GM23338 (cell line): ENCODE measurements at regions not wholly inside any gene's neighbourhood (a gene's known extent, or its start where the extent isn't known, plus 50 kb on each side); places are given as distances from the start of the nearest gene placed in this dataset.

ENCODE experiments used
- ATAC-seq: fragments of 200-7000 bp; cut with Tn5 transposase; 3 replicates; pipeline ENCODE4 v1.9.1; 2020
- DNase-seq: peaks from one replicate; pipeline ENCODE4 v3.0.0-alpha.2; 2015; ENCODE audit warnings: low spot score
- H2AFZ ChIP-seq: fragments of 200-600 bp; sonication (generic); 2 replicates; pipeline ENCODE4 v1.8.0; 2016; ENCODE audit warnings: antibody characterized with exemption, mild to moderate bottlenecking, moderate library complexity
- H3F3A ChIP-seq: fragments of 200-600 bp; sonication (generic); replicated peaks from 2 replicates; pipeline ENCODE4 v1.8.0; 2017; ENCODE audit warnings: antibody characterized with exemption, mixed run types, low read depth
- H3K27ac ChIP-seq: fragments of 200-600 bp; sonication (generic); 2 replicates; pipeline ENCODE4 v1.6.1; 2016; ENCODE audit warnings: low read depth
- H3K27me3 ChIP-seq: fragments of 200-600 bp; sonication (generic); 2 replicates; pipeline ENCODE4 v1.8.0; 2016; ENCODE audit warnings: mild to moderate bottlenecking, mixed run types, moderate library complexity; ENCODE audit not compliant: insufficient read depth
- H3K36me3 ChIP-seq: fragments of 200-600 bp; sonication (generic); 2 replicates; pipeline ENCODE4 v1.8.0; 2016; ENCODE audit warnings: mild to moderate bottlenecking; ENCODE audit not compliant: insufficient read depth
- H3K4me1 ChIP-seq: fragments of 200-600 bp; sonication (generic); 2 replicates; pipeline ENCODE4 v1.8.0; 2016; ENCODE audit warnings: mild to moderate bottlenecking, moderate library complexity; ENCODE audit not compliant: insufficient read depth
- H3K4me2 ChIP-seq: fragments of 200-600 bp; sonication (generic); 2 replicates; pipeline ENCODE4 v1.7.1; 2017; ENCODE audit warnings: mixed run types
- H3K4me3 ChIP-seq: fragments of 200-600 bp; sonication (generic); 2 replicates; pipeline ENCODE4 v1.6.1; 2016; ENCODE audit warnings: mixed run types
- H3K79me2 ChIP-seq: fragments of 200-600 bp; sonication (generic); replicated peaks from 2 replicates; pipeline ENCODE4 v1.8.0; 2017; ENCODE audit warnings: mild to moderate bottlenecking; ENCODE audit not compliant: insufficient read depth
- H3K9me2 ChIP-seq: fragments of 200-600 bp; sonication (generic); 2 replicates; pipeline ENCODE4 v1.8.0; 2017; ENCODE audit not compliant: insufficient read depth
- H4K20me1 ChIP-seq: fragments of 200-600 bp; sonication (generic); replicated peaks from 2 replicates; pipeline ENCODE4 v1.8.0; 2017; ENCODE audit warnings: mild to moderate bottlenecking; ENCODE audit not compliant: insufficient read depth
- H3K27ac Mint-ChIP-seq: 2 replicates; pipeline ENCODE4 v1.8.0; 2020; ENCODE audit warnings: inconsistent platforms, mild to moderate bottlenecking, moderate library complexity, mixed read lengths
- H3K27me3 Mint-ChIP-seq: 3 replicates; pipeline ENCODE4 v1.8.0; 2022; ENCODE audit warnings: low read depth, mild to moderate bottlenecking, moderate library complexity, mixed read lengths, inconsistent platforms; ENCODE audit not compliant: insufficient read depth, poor library complexity
- H3K36me3 Mint-ChIP-seq: 3 replicates; pipeline ENCODE4 v1.8.0; 2021; ENCODE audit warnings: low read depth, mild to moderate bottlenecking, inconsistent platforms, moderate library complexity, mixed read lengths
- H3K4me1 Mint-ChIP-seq: 3 replicates; pipeline ENCODE4 v1.8.0; 2020; ENCODE audit warnings: mild to moderate bottlenecking, inconsistent platforms, mixed read lengths
- H3K4me3 Mint-ChIP-seq: 3 replicates; pipeline ENCODE4 v1.8.0; 2021; ENCODE audit warnings: moderate library complexity, mild to moderate bottlenecking, inconsistent platforms, mixed read lengths
- H3K9me3 Mint-ChIP-seq: 3 replicates; pipeline ENCODE4 v1.8.0; 2020; ENCODE audit warnings: moderate library complexity, mild to moderate bottlenecking, inconsistent platforms, mixed read lengths
- CREB1 ChIP-seq: fragments of 250-450 bp; sonication (Bioruptor Pico); IDR thresholded peaks from 2 replicates; pipeline ENCODE4 v1.5.0; 2020; ENCODE audit warnings: low read depth, mild to moderate bottlenecking, moderate library complexity
- EZH2 ChIP-seq: fragments of 200-600 bp; sonication (generic); IDR thresholded peaks from one replicate; pipeline ENCODE4 v1.8.0; 2017; ENCODE audit warnings: antibody characterized with exemption, mild to moderate bottlenecking, low read depth; ENCODE audit not compliant: unreplicated experiment
- EZH2phosphoT487 ChIP-seq: fragments of 200-600 bp; sonication (generic); IDR thresholded peaks from one replicate; pipeline ENCODE4 v1.8.1; 2018; ENCODE audit warnings: antibody characterized with exemption; ENCODE audit not compliant: unreplicated experiment
- JUNB ChIP-seq: IDR thresholded peaks from one replicate; pipeline ENCODE4 v1.6.1; 2016; ENCODE audit warnings: antibody characterized with exemption; ENCODE audit not compliant: unreplicated experiment
- NANOG ChIP-seq: IDR thresholded peaks from 2 replicates; pipeline ENCODE4 v1.6.1; 2016; ENCODE audit warnings: antibody characterized with exemption, borderline replicate concordance
- POLR2AphosphoS5 ChIP-seq: IDR thresholded peaks from 2 replicates; pipeline ENCODE4 v1.6.1; 2016; ENCODE audit warnings: antibody characterized with exemption, low read depth
- REST ChIP-seq: IDR thresholded peaks from one replicate; pipeline ENCODE4 v1.6.1; 2018; ENCODE audit warnings: antibody characterized with exemption; ENCODE audit not compliant: unreplicated experiment
- STAT1 ChIP-seq: IDR thresholded peaks from one replicate; pipeline ENCODE4 v1.6.1; 2016; ENCODE audit warnings: antibody characterized with exemption; ENCODE audit not compliant: unreplicated experiment
- ZNF114 ChIP-seq: fragments of 250-450 bp; sonication (Bioruptor Pico); IDR thresholded peaks from 2 replicates; pipeline ENCODE4 v1.5.0; 2020; ENCODE audit warnings: mild to moderate bottlenecking, moderate library complexity
- ZNF331 ChIP-seq: fragments of 250-450 bp; sonication (Bioruptor Pico); IDR thresholded peaks from 2 replicates; pipeline ENCODE4 v1.5.0; 2020; ENCODE audit warnings: low read depth, mild to moderate bottlenecking, moderate library complexity
- TF ChIP-seq, protein P1 (sequence below), 2 experiments: fragments of 200-600 bp in 1 of 2; sonication (generic) in 1 of 2; conservative IDR thresholded peaks; 2 replicates each; pipeline versions ENCODE4 v1.5.1 to v1.6.1; 2016 to 2017; ENCODE audit warnings: antibody characterized with exemption in 2 of 2, low read depth in 2 of 2, mild to moderate bottlenecking in 2 of 2, moderate library complexity in 1 of 2
- TF ChIP-seq, protein P2 (sequence below): fragments of 250-450 bp; sonication (Bioruptor Pico); IDR thresholded peaks from 2 replicates; pipeline ENCODE4 v1.5.0; 2020; ENCODE audit warnings: mild to moderate bottlenecking, moderate library complexity
- TF ChIP-seq, protein P3 (sequence below): IDR thresholded peaks from 2 replicates; pipeline ENCODE4 v1.6.1; 2016; ENCODE audit warnings: antibody characterized with exemption

DNA sequence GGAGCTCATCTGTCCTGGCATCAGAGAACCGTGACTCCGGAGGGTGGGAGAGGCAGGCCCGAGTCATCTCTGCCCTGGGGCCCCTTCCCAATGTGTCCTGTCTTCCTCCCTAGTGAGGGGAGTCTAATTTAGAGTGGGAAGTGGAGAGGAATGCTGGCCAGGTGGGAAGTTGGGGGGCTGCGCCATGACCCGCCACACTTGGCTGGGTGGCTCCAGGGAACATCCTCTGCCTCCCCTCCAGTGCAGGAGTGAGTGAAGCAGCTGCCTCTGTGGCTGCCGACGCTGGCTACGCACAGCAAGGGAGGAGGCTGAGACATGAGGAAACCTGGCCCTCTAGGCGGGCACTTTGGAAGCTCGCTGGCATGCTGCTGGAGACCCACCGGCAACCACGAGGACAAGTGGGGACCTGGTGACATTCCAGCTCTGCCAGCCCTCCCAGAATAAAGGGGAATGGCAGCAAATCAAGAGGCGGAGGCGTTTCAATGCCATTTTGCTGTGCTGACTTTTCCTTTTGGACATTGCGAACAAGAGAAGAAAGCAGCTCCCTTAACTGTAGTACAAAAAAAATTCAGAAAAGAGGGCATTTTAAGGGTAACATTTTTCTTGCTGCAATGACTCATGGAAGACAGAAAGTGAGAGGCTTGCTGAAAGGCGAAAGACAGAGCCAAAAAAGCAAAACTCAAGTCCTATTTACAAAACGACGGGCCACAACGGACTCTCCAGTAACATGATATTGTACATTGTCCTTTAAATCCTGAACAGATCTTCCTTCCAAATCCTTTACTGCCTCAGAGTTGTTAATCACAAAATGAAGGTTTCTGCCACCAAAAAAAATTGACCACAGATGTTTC, 121.2 kb upstream of the PITRM1 start:
- Histone ChIP-seq H4K20me1 (no peaks in the 10 kb centered on the region), H3K36me3 (no peaks in the 10 kb centered on the region), H3K27ac (no peak overlapping the region), H3K79me2 (no peaks in the 10 kb centered on the region), H3K4me3 (no peak overlapping the region), H3K27me3 (no peaks in the 10 kb centered on the region), H3K9me2 (no peaks in the 10 kb centered on the region), H3F3A (no peaks in the 10 kb centered on the region), H2AFZ (no peak overlapping the region), H3K4me2 (no peak overlapping the region), H3K4me1 (no peaks in the 10 kb centered on the region; the same call in 1 of the 2 replicates)
- Mint-ChIP-seq H3K4me1 (peaks cover 16% of the 10 kb centered on the region), H3K9me3 (no peaks in the 10 kb centered on the region), H3K27ac (no peak overlapping the region), H3K36me3 (no peaks in the 10 kb centered on the region), H3K27me3 (peaks cover 4% of the 10 kb centered on the region), H3K4me3 (no peak overlapping the region)
- no peak for DNase-seq
- no peak for TF ChIP-seq JUNB
- no peak for TF ChIP-seq EZH2phosphoT487
- TF ChIP-seq STAT1 = no peak
- no peak for TF ChIP-seq ZNF114 (CRISPR knock-in tag)
- TF ChIP-seq, protein P1, sequence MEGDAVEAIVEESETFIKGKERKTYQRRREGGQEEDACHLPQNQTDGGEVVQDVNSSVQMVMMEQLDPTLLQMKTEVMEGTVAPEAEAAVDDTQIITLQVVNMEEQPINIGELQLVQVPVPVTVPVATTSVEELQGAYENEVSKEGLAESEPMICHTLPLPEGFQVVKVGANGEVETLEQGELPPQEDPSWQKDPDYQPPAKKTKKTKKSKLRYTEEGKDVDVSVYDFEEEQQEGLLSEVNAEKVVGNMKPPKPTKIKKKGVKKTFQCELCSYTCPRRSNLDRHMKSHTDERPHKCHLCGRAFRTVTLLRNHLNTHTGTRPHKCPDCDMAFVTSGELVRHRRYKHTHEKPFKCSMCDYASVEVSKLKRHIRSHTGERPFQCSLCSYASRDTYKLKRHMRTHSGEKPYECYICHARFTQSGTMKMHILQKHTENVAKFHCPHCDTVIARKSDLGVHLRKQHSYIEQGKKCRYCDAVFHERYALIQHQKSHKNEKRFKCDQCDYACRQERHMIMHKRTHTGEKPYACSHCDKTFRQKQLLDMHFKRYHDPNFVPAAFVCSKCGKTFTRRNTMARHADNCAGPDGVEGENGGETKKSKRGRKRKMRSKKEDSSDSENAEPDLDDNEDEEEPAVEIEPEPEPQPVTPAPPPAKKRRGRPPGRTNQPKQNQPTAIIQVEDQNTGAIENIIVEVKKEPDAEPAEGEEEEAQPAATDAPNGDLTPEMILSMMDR (conservative IDR thresholded peaks at IDR 0.05; ENCODE audit: low read depth in 2 of 2) = no peak
- TF ChIP-seq, protein P2, sequence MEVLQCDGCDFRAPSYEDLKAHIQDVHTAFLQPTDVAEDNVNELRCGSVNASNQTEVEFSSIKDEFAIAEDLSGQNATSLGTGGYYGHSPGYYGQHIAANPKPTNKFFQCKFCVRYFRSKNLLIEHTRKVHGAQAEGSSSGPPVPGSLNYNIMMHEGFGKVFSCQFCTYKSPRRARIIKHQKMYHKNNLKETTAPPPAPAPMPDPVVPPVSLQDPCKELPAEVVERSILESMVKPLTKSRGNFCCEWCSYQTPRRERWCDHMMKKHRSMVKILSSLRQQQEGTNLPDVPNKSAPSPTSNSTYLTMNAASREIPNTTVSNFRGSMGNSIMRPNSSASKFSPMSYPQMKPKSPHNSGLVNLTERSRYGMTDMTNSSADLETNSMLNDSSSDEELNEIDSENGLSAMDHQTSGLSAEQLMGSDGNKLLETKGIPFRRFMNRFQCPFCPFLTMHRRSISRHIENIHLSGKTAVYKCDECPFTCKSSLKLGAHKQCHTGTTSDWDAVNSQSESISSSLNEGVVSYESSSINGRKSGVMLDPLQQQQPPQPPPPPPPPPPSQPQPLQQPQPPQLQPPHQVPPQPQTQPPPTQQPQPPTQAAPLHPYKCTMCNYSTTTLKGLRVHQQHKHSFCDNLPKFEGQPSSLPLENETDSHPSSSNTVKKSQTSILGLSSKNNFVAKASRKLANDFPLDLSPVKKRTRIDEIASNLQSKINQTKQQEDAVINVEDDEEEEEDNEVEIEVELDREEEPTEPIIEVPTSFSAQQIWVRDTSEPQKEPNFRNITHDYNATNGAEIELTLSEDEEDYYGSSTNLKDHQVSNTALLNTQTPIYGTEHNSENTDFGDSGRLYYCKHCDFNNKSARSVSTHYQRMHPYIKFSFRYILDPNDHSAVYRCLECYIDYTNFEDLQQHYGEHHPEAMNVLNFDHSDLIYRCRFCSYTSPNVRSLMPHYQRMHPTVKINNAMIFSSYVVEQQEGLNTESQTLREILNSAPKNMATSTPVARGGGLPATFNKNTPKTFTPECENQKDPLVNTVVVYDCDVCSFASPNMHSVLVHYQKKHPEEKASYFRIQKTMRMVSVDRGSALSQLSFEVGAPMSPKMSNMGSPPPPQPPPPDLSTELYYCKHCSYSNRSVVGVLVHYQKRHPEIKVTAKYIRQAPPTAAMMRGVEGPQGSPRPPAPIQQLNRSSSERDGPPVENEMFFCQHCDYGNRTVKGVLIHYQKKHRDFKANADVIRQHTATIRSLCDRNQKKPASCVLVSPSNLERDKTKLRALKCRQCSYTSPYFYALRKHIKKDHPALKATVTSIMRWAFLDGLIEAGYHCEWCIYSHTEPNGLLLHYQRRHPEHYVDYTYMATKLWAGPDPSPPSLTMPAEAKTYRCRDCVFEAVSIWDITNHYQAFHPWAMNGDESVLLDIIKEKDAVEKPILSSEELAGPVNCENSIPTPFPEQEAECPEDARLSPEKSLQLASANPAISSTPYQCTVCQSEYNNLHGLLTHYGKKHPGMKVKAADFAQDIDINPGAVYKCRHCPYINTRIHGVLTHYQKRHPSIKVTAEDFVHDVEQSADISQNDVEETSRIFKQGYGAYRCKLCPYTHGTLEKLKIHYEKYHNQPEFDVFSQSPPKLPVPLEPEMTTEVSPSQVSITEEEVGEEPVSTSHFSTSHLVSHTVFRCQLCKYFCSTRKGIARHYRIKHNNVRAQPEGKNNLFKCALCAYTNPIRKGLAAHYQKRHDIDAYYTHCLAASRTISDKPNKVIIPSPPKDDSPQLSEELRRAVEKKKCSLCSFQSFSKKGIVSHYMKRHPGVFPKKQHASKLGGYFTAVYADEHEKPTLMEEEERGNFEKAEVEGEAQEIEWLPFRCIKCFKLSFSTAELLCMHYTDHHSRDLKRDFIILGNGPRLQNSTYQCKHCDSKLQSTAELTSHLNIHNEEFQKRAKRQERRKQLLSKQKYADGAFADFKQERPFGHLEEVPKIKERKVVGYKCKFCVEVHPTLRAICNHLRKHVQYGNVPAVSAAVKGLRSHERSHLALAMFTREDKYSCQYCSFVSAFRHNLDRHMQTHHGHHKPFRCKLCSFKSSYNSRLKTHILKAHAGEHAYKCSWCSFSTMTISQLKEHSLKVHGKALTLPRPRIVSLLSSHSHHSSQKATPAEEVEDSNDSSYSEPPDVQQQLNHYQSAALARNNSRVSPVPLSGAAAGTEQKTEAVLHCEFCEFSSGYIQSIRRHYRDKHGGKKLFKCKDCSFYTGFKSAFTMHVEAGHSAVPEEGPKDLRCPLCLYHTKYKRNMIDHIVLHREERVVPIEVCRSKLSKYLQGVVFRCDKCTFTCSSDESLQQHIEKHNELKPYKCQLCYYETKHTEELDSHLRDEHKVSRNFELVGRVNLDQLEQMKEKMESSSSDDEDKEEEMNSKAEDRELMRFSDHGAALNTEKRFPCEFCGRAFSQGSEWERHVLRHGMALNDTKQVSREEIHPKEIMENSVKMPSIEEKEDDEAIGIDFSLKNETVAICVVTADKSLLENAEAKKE (CRISPR knock-in tag) = no peak
- no peak for TF ChIP-seq NANOG
- no peak for TF ChIP-seq ZNF331 (CRISPR knock-in tag)
- TF ChIP-seq CREB1 = no peak
- TF ChIP-seq REST = no peak
- TF ChIP-seq EZH2 = no peak
- TF ChIP-seq, protein P3, sequence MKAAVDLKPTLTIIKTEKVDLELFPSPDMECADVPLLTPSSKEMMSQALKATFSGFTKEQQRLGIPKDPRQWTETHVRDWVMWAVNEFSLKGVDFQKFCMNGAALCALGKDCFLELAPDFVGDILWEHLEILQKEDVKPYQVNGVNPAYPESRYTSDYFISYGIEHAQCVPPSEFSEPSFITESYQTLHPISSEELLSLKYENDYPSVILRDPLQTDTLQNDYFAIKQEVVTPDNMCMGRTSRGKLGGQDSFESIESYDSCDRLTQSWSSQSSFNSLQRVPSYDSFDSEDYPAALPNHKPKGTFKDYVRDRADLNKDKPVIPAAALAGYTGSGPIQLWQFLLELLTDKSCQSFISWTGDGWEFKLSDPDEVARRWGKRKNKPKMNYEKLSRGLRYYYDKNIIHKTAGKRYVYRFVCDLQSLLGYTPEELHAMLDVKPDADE = no peak
- no peak for TF ChIP-seq POLR2AphosphoS5
- no peak for ATAC-seq
